Mesothelial cell of epicardium (in vitro differentiated cells): ENCODE measurements at regions not wholly inside any gene's neighbourhood (a gene's known extent, or its start where the extent isn't known, plus 50 kb on each side); places are given as distances from the start of the nearest gene placed in this dataset.

ENCODE experiments used
- DNase-seq, 2 experiments: peaks; one replicate each; pipeline ENCODE4 v3.0.0; 2021; ENCODE audit warnings: low spot score in 2 of 2; ENCODE audit not compliant: unreplicated experiment in 2 of 2
- H3K27ac Mint-ChIP-seq: 2 replicates; pipeline ENCODE4 v1.8.0; 2021; ENCODE audit warnings: mixed read lengths
- H3K27me3 Mint-ChIP-seq: 2 replicates; pipeline ENCODE4 v1.8.0; 2021; ENCODE audit warnings: low read depth, mixed read lengths
- H3K36me3 Mint-ChIP-seq: 2 replicates; pipeline ENCODE4 v1.8.0; 2021; ENCODE audit warnings: mixed read lengths
- H3K4me1 Mint-ChIP-seq: 2 replicates; pipeline ENCODE4 v1.8.0; 2021; ENCODE audit warnings: mixed read lengths
- H3K4me3 Mint-ChIP-seq: 2 replicates; pipeline ENCODE4 v1.8.0; 2021; ENCODE audit warnings: mild to moderate bottlenecking, moderate library complexity, mixed read lengths
- H3K9me3 Mint-ChIP-seq: 2 replicates; pipeline ENCODE4 v1.8.0; 2021; ENCODE audit warnings: mixed read lengths
- CTCF ChIP-seq: fragments of 200-600 bp; sonication (generic); IDR thresholded peaks from one replicate; pipeline ENCODE4 v1.5.0; 2021; ENCODE audit warnings: antibody characterized with exemption; ENCODE audit not compliant: unreplicated experiment

- H3K4me1 Mint-ChIP-seq, result peaks cover 35% of the 10 kb centered on the region
- H3K36me3 Mint-ChIP-seq, result no peaks in the 10 kb centered on the region
- H3K27me3 Mint-ChIP-seq, result peaks cover 23% of the 10 kb centered on the region
- peak in 1 of 2 experiments; percentile 35 for DNase-seq
- H3K4me3 Mint-ChIP-seq, result no peak overlapping the region
- TF ChIP-seq CTCF, result no peak
- no peak overlapping the region for H3K27ac Mint-ChIP-seq
- no peaks in the 10 kb centered on the region for H3K9me3 Mint-ChIP-seq
These were observed 50.5 kb upstream of the FRMD1 start for GRCh38 chr6:168129292-168130167.

GRCh38 chr6:168128631-168129291, 49.7 kb upstream of the FRMD1 start:
- Mint-ChIP-seq H3K4me1 (peaks cover 35% of the 10 kb centered on the region), H3K4me3 (no peak overlapping the region), H3K27ac (no peak overlapping the region), H3K27me3 (peaks cover 21% of the 10 kb centered on the region), H3K9me3 (no peaks in the 10 kb centered on the region), H3K36me3 (no peaks in the 10 kb centered on the region)
- DNase-seq, result peak in 1 of 2 experiments; percentile 21
- TF ChIP-seq CTCF, result no peak
